Body of pancreas (tissue), 4 donors: ENCODE measurements at regions not wholly inside any gene's neighbourhood (a gene's known extent, or its start where the extent isn't known, plus 50 kb on each side); places are given as distances from the start of the nearest gene placed in this dataset.

Source experiments
- CTCF ChIP-seq, 7 experiments: fragments of 450-650 bp in 4 of 7; fragments of 200-600 bp in 3 of 7; sonication (generic) in 3 of 7; IDR thresholded peaks; one replicate each; pipeline ENCODE4 v1.5.1; 2016 to 2019; ENCODE audit warnings: antibody characterized with exemption in 7 of 7
- POLR2A ChIP-seq, 3 donors: fragments of 450-650 bp; IDR thresholded peaks; one replicate each; pipeline ENCODE4 v1.6.1; 2016; ENCODE audit warnings: antibody characterized with exemption in 3 of 3, mild to moderate bottlenecking in 2 of 3

GRCh38 chr3:117595615-117596014 is 886.0 kb downstream of the TUSC7 start:
- TF ChIP-seq CTCF (IDR thresholded peaks at IDR 0.05) (no peak), POLR2A (IDR thresholded peaks at IDR 0.05) (no peak)
